Osteoblast (primary cell): ENCODE measurements at regions not wholly inside any gene's neighbourhood (a gene's known extent, or its start where the extent isn't known, plus 50 kb on each side); places are given as distances from the start of the nearest gene placed in this dataset.
"Not testable (repeated sequence)": the region's sequence is repeated elsewhere in the genome, so short reads cannot be mapped to it uniquely, and the experiment has no call there.

ENCODE experiments used
- DNase-seq: peaks from one replicate; pipeline ENCODE4 v3.0.0; 2011; ENCODE audit warnings: low spot score, mixed read lengths; ENCODE audit not compliant: insufficient read length; ENCODE audit errors: missing footprints
- H2AFZ ChIP-seq: 2 replicates; pipeline ENCODE4 v1.6.0; 2011; ENCODE audit warnings: mild to moderate bottlenecking, low read length
- H3K27ac ChIP-seq: 2 replicates; pipeline ENCODE4 v1.5.1; 2011; ENCODE audit warnings: mild to moderate bottlenecking, low read depth, low read length, moderate library complexity
- H3K27me3 ChIP-seq: 2 replicates; pipeline ENCODE4 v1.6.0; 2012; ENCODE audit warnings: mild to moderate bottlenecking, control low read depth, inconsistent platforms, low read length, moderate library complexity; ENCODE audit not compliant: insufficient read depth
- H3K36me3 ChIP-seq: 2 replicates; pipeline ENCODE4 v1.5.1; 2011; ENCODE audit warnings: mild to moderate bottlenecking, low read length, control low read depth, moderate library complexity; ENCODE audit not compliant: insufficient read depth
- H3K4me1 ChIP-seq: 2 replicates; pipeline ENCODE4 v1.5.1; 2011; ENCODE audit warnings: mild to moderate bottlenecking, low read length, control low read depth, moderate library complexity; ENCODE audit not compliant: insufficient read depth
- H3K4me2 ChIP-seq: 2 replicates; pipeline ENCODE4 v1.6.0; 2011; ENCODE audit warnings: mild to moderate bottlenecking, low read length; ENCODE audit not compliant: insufficient read depth
- H3K4me3 ChIP-seq: fragments of 200-600 bp; sonication (generic); 3 replicates; pipeline ENCODE4 v1.5.1; 2012; ENCODE audit warnings: mild to moderate bottlenecking, low read length, inconsistent platforms; ENCODE audit not compliant: insufficient read depth
- H3K79me2 ChIP-seq: 2 replicates; pipeline ENCODE4 v1.6.0; 2012; ENCODE audit warnings: mild to moderate bottlenecking, low read length, control low read depth, inconsistent platforms; ENCODE audit not compliant: insufficient read depth
- H3K9me3 ChIP-seq: 2 replicates; pipeline ENCODE4 v1.5.1; 2011; ENCODE audit warnings: low read depth, low read length, control low read depth
- H4K20me1 ChIP-seq: 2 replicates; pipeline ENCODE4 v1.6.0; 2012; ENCODE audit warnings: mild to moderate bottlenecking, low read length, control low read depth; ENCODE audit not compliant: insufficient read depth
- TF ChIP-seq, protein P1 (sequence below): IDR thresholded peaks from 2 replicates; pipeline ENCODE4 v1.5.1; 2011; ENCODE audit warnings: mild to moderate bottlenecking, low read depth, low read length, moderate library complexity; ENCODE audit errors: extremely low read depth

DNA sequence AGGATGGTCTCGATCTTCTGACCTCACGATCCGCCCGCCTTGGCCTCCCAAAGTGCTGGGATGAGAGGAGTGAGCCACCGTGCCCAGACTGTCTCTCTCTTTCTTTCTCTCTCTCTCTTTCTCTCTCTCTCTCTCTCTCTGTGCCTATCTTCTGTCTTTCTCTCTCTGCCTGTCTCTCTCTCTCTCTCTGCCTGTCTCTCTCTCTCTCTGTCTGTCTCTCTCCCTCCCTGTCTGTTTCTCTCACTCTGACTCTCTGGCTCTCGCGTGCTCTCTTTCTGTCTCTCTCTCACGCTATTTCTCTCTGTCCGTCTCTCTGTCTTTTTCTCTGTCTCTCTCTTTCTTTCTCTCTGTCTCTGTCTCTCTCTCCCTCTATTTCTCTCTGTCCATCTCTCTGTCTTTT is 3911.2 kb upstream of the OR11H1 start:
- TF ChIP-seq, protein P1, sequence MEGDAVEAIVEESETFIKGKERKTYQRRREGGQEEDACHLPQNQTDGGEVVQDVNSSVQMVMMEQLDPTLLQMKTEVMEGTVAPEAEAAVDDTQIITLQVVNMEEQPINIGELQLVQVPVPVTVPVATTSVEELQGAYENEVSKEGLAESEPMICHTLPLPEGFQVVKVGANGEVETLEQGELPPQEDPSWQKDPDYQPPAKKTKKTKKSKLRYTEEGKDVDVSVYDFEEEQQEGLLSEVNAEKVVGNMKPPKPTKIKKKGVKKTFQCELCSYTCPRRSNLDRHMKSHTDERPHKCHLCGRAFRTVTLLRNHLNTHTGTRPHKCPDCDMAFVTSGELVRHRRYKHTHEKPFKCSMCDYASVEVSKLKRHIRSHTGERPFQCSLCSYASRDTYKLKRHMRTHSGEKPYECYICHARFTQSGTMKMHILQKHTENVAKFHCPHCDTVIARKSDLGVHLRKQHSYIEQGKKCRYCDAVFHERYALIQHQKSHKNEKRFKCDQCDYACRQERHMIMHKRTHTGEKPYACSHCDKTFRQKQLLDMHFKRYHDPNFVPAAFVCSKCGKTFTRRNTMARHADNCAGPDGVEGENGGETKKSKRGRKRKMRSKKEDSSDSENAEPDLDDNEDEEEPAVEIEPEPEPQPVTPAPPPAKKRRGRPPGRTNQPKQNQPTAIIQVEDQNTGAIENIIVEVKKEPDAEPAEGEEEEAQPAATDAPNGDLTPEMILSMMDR: no peak
- no peaks in the 10 kb centered on the region for H3K27me3 ChIP-seq
- no peaks in the 10 kb centered on the region for H4K20me1 ChIP-seq
- peaks cover 10% of the 10 kb centered on the region for H3K9me3 ChIP-seq
- no peaks in the 10 kb centered on the region for H3K4me1 ChIP-seq
- H3K4me3 ChIP-seq: no peak overlapping the region
- no peak for DNase-seq
- H3K27ac ChIP-seq: no peak overlapping the region
- H3K4me2 ChIP-seq: no peak overlapping the region
- no peak overlapping the region for H2AFZ ChIP-seq
- H3K79me2 ChIP-seq: no peaks in the 10 kb centered on the region
- no peaks in the 10 kb centered on the region for H3K36me3 ChIP-seq

DNA sequence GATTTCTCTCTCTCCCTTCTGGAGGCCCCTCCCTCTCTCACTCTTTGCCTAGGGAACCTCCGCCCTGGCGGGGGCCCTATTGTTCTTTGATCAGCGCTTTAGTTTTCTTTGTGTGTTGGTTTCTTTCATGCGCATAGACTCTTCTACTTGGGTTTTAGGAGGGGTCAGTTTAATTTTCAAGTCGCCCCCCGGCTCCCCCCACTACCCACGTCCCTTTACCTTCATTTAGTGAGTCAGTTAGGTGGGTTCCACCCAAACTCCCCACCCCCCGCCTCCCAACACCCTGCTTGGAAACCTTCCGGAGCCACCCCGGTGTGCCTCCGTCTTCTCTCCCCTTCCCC is 3909.7 kb upstream of the OR11H1 start:
- not testable (repeated sequence) for H3K4me3 ChIP-seq, H2AFZ ChIP-seq, H3K4me1 ChIP-seq, H3K4me2 ChIP-seq, H3K9me3 ChIP-seq, H4K20me1 ChIP-seq, H3K79me2 ChIP-seq, H3K36me3 ChIP-seq, DNase-seq, H3K27ac ChIP-seq, H3K27me3 ChIP-seq

DNA sequence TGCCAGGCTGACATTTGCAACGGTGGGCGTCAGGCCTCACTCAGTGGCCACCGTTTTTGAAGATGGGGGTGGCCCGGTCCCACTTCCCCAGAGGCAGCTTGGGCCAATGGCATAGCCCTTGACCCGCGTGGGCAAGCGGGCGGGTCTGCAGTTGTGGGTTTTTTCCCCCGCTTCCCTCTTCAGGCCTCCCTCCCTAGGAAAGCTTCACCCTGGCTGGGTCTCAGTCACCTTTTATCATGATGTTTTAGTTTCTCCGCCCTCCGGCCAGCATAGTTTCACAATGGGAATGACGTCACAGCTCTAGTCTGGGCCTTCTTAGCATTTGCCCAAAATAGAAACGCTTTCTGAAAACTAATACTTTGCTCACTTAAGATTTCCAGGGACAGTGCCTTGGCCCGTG is 3909.3 kb upstream of the OR11H1 start:
- DNase-seq: not testable (repeated sequence)

DNA sequence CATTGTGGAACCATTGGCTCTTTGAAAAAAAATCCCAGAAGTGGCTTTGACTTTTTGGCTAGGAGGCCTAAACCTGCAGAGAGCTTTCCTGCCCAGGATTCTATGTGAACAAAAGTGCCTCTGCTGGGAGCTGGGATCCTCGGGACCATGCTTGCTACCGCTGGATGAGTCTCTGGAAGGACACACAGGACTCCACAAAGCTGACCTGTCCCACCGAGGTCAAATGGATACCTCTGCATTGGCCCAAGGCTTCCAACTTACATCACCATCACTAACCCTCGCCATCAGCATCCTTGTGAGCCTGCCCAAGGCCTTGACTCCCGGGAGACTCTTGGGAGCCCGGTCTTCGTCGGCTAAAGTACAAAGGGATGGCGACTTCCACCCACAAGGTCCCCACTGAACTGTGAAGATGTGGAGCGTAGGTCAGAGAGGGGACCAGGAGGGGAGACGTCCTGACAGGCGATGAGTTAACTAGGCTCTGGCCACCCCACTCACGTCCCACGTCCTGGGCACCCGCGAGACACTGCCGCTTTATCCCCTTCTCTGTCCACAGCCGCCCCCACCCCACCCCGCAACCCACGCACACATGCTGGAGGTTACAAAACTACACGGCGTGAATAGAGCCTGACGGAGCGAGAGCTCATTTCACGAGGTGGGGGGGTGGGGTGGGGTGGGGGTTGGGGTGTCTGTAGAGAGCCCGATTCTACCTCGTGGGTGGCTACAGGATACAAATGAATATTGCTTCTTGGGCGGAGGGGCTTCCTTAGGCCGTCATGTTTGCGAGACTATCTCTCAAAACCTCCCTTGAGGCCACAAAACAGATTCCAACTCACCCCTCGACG is 3906.8 kb upstream of the OR11H1 start:
- H3K36me3 ChIP-seq, H2AFZ ChIP-seq, H3K4me3 ChIP-seq, H3K9me3 ChIP-seq, H4K20me1 ChIP-seq, H3K79me2 ChIP-seq, H3K27me3 ChIP-seq, H3K4me2 ChIP-seq, H3K27ac ChIP-seq, H3K4me1 ChIP-seq: not testable (repeated sequence)
- peak; percentile 11 for DNase-seq

More for the DNA sequence above, 3909.3 kb upstream of the OR11H1 start:
- not testable (repeated sequence) for H3K4me2 ChIP-seq, H3K9me3 ChIP-seq, H3K27me3 ChIP-seq, H4K20me1 ChIP-seq, H3K36me3 ChIP-seq, H2AFZ ChIP-seq, H3K27ac ChIP-seq, H3K4me1 ChIP-seq, H3K79me2 ChIP-seq, H3K4me3 ChIP-seq

DNA sequence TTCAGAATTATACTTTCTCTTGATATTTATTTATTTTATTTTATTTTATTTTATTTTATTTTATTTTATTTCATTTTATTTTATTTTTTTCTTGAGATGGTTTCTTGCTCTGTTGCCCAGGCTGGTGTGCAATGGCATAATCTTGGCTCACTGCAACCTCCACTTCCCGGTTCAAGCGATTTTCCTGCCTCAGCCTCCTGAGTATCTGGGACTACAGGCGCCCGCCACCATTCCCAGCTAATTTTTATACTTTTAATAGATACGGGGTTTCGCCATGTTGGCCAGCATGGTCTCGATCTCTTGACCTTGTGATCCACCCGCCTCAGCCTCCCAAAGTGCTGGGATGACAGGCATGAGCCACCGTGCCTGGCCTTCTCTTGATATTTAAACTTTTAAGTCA is 3905.2 kb upstream of the OR11H1 start:
- H3K4me3 ChIP-seq, H3K9me3 ChIP-seq, H3K4me1 ChIP-seq, H3K4me2 ChIP-seq, H3K27ac ChIP-seq, H2AFZ ChIP-seq, H3K36me3 ChIP-seq, H3K27me3 ChIP-seq, H4K20me1 ChIP-seq, DNase-seq, H3K79me2 ChIP-seq: not testable (repeated sequence)

DNA sequence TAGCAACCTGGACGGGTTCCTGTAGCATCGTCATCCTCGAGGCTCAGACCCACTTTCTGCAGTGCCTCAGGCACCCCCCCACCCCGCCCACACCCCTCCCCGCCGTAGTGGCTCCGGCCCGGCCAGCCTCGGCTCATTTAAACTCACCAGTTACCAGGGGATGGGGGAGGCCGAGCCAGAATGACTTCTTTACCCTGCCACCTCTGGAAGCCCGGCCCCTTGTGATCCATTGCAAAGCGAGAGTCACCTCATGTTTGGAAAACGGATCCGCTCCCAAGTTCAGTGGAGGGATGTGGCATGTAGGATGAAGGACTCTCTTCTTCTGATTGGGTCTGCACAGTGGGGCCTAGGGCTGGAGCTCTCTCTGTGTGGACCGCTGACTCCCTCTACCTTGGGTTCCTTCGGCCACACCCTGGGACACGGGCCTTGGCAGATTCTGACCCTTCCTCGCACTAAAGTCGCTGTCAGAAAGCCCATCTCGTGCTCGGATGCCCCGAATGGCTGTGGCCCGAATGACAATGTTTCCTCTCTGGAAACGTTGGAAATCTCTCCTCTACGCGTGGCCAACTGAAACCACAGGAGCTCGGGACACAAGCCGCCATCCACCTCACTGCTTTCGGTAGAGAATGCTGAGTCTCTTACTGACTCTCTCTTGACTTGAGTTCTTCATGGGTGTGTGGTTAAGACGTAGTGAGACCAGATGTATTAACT is 3902.1 kb upstream of the OR11H1 start:
- H2AFZ ChIP-seq, H3K9me3 ChIP-seq, H3K4me3 ChIP-seq, H4K20me1 ChIP-seq, H3K4me2 ChIP-seq, H3K4me1 ChIP-seq, H3K36me3 ChIP-seq, H3K27ac ChIP-seq, H3K27me3 ChIP-seq, H3K79me2 ChIP-seq: not testable (repeated sequence)
- DNase-seq: peak; percentile 22
